ENCODE measurements at regions not wholly inside any gene's neighbourhood (a gene's known extent, or its start where the extent isn't known, plus 50 kb on each side); places are given as distances from the start of the nearest gene placed in this dataset.

DNA sequence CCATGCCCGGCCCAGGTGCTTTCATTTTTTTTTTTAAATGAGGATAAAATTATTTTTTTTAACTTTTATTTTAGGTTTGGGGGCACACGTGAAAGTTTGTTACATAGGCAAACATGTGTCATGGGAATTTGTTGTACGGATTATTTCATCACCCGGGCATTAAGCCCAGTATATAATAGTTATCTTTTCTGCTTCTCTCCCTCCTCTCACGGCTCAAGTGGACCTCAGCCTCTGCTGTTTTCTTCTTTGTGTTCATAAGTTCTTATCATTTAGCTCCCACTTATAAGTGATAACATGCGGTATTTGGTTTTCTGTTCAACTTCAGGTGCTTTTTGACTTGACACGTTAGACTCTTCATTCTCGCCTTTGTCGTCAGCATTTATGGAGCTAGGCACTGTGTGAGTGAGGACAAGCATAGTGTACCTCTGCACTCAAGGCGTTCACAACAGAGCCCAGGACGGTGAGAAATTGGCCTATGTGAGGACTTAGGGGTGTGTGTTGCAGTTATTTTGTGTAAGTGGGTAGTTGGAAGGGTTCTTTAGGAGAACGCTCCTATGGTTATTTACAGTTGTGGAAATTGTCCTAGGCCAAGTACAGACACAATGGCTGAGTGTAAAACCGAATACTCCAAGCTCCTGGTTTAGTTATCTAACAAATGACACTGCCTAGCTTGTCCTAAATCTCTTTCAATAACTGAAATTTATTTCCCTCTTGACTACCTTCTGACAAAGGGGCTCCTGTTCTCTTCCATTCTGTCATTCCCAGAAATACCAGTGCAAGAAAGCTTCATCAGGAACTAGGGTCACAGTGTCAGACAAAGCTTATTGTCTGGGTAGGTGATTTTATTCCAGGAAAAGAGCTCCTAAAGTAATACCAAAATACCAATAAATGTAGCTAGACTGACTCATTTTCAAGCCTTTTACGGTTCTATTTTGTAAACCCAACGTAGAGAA lies 200.5 kb upstream of the PRICKLE1 start:
- DNase-seq: peak; percentile 88

DNA sequence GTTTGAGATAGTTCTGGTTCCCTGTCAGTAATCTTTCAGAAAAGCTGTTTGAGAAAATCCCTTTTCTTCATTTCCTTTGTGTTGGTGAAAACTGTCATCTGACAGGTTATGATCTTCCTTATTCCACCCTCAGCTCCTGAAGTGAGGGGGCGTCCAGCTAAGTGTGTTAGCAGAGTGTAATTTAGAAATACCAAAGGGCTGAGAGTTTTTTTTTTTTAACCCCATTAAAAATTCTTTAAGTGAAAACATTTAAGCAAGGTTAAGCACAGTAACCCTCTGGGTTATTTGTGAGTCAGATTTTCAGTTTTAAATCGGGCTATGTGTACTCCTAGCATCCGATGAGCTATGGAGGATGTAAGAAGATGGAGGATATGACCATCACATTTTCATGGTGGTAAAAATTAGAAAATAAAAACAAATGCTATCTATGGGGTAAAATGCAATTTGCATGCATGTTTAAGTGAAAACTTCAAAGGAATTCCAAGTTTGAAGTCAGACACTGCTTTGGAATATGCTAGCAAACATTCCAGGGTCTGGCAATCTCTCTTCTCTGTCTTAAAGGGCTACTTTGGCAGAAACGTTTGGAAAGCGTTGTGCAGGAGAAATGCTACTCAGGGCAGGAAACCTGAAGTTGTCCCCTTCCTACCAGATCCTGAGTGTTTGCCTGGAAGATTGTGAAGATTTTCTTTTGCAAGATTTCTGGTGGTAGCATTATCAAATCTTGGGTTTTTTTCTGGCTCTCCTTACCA lies 197.0 kb upstream of the PRICKLE1 start:
- no peak for DNase-seq

DNA sequence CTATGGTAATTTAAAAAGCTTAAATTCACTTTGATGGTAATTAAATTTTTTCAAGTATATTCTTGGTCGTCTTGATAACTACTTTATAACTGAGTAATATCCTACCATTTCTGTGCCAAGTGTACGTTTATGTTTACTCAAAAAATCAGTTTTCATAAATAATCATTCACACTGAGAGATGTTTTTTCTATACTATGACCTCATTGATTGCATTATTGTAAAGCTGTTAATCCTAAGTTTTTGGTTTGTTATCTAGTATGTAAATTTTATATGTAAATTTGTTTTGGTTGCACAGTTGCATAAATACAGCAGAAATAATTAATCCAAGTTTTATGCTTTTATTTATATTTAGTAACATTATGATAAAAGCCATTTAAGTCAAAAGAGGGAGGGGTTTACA lies 196.4 kb upstream of the PRICKLE1 start:
- no peak for DNase-seq

DNA sequence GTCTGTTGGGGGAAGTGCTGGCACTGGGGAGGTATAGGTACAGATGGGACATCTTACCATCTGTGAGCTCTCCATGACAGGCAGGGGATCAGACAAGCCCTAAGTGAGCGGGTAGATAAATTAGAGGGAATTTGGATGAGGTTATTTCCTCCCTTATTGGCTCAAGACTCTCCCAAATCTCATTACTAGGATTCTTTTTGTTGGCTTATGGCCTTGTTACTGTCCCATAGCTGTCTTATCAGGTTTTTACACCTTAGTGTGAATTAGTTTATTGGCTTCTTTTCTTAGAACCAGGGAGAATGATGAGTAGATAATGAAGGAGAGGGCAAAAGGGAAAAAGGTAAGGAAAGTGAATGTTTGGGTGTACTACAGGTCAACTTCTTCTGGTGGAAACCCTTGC lies 191.1 kb upstream of the PRICKLE1 start:
- DNase-seq: no peak

DNA sequence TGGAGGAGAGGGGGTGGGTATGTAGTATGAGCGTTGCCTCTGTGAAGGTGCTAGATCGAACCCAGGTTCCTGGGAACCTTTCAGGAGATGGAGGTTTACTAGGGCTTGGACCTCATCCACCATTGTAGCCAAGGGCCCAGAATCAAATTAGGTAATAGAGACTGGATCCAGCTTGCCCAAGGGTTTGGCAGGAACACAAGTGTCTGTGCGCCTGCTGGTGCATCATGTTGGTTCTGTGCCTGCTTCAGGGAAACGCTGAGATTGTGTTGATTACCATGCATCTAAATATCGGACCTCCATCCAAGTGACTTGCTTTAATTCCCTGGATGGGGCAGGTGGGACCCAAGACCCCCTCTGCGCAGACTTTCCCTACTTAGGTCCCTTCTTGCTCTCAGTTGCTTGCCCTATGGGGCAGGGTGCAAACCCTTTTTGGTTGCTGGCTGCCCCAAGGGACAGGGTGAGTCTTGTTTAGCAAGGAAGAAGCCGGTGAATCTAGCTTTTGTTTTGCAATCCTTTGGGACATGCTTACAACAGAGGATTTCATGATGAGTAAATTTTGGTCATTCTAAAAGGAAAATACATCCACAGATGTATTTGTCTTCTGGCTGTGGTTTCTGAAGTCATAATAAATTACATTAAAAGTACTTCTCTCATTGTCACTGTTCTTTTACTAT lies 189.8 kb upstream of the PRICKLE1 start:
- no peak for DNase-seq

DNA sequence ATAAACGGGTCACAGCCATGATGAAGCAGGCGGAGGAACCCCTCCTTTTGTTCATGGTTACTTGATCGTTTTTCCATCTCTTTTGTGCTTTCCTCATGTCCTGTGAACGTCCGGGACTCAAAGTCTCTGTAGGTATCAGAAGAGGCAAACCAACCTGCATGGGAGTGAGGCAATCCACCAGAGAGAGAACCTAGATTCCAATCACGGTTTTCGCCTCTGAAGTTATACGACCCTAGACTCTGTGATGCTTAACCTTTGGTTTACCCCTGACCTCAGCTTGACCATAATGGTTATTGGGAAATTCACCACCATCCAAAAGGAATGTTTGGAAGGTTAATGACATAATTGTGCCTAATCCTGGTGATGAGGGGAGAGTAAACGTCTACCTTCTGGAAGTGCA lies 186.8 kb upstream of the PRICKLE1 start:
- DNase-seq: no peak

DNA sequence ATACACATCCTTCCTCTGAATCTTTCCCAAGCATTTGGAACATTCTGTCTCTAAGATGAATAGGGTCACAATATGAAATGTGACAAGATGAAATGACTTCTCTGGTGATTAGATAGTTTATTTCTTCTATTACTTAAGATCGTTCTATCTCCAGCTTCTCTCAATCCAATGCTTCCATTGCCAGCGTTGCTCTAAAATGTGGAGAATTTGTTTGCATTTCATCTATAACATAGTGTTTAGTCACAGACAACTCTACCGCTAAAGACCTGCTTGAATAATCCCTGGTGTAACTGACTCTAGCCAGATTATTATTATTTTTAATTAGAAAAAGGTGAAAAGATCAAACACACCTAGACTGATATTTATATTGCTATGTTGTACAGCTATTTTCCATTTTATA lies 184.7 kb upstream of the PRICKLE1 start:
- DNase-seq: no peak

DNA sequence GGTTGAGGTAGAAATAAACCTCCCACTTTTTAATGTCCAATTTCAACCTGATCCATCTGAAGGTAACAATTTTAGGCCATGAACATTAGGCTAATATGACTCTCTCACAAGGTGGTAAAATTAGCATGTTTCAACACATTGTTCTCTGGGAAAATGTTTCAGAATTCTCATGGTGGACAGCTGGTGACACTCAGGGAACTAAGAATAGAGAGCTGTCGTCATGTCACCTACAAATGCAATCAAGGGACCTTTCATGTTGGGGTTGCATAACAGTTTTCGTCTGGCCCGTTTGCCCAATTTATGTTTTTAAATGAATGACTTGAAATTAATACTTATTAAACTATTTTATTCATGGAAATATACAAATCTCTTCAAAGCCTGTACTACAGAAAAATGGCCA lies 180.7 kb upstream of the PRICKLE1 start:
- no peak for DNase-seq

DNA sequence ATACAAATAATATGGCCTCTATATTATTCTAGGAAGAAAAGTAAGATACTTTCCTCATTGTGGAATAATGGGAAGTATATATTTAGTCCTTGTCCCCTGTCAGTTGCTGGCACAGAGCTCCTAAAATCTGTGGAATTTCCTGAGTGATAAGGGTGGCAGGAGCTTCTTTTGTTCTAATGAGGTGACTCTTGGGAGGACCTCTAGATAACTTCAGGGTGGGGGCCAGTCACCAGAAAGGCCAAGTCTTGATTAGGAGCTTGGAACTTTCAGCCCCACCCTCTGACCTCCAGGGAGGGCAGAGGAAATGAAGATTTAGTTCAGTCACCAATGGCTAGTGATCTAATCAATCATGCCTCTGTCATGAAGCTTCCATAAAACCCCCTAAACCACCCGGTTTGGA lies 179.9 kb upstream of the PRICKLE1 start:
- DNase-seq: no peak

DNA sequence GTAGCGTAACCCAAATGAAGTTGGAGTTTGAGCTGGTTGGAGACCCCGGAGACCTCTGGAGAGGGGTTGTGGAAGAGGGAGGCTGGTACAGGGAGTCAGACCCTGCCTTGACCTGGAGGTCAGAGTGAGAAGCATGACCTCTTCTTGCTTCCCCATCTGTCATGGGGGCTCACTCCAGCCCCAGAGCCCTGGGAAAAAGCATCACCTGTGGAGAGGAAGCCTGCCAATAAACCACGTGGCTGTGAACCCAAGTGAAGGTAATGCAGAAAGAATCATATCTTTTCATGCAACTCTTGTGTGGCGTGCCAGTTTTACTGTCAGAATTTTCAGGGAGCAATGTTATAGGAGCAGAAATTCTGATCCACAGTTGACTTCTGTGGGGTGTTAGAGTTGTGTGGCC lies 178.5 kb upstream of the PRICKLE1 start:
- DNase-seq: no peak

DNA sequence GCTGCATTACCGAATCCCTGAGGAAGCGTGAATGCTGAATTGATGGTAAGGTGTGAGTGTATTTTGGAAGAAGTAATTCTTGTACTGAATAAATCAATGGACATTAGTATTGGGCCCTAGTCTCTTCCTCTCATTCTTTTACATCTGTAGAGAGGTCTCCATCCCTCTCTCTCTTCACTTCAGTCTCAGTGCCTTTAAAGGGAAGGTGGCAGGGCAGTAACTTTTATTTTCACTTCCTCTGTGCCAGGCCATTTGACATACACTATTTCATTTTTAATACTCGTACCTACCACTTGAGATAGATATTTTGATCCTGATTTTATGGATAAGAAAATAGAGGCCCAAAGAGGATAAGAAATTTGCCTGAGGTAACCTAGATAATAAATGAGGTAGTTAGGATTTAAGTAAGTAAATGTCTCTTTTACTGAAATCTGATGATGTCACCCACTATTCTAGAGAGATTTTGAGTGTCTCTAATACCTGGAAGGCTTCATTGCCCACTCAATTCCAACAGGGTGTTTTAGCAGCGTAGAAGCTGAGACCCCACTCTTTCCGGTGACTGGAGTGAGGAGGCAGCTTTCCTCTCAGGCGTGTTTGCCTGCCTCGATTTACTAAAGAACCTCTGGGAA lies 177.9 kb upstream of the PRICKLE1 start:
- DNase-seq: no peak

DNA sequence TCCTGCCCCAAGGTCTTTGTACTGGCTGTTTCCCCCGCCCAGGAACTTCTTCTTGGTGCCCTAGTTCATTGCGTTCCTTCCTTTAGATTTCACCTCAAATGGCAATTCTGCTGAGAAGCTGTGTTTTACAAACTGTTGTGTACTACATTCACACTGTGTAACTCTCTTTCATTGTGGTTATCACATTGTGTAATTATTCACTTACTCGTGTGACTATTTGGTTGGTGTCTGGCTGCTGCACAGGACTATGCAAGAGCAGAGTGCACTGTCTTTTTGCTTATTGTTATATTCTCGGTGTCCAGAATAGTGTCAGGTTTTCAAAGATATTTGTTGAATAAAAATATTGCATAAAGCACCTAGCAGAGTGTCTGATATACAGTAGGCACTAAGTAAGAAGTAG lies 177.2 kb upstream of the PRICKLE1 start:
- DNase-seq: no peak

DNA sequence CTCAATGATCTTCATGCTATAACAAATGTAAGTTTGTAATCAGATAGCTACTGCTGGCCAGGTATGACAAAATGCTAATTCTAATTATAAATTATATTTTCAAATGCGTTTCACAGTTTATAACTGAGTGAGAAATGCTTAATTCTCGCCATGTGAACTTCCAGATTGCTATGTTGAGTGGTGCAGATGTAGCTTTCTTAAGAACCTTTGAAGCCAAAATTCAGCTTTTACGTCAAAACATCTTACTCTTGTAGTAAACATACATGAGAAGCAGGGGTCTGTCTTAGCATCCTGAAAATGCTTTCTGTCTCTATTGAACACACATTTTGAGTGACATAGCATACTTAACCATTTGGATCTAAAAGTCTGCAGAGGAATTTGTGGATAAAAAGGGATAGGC lies 176.5 kb upstream of the PRICKLE1 start:
- no peak for DNase-seq

DNA sequence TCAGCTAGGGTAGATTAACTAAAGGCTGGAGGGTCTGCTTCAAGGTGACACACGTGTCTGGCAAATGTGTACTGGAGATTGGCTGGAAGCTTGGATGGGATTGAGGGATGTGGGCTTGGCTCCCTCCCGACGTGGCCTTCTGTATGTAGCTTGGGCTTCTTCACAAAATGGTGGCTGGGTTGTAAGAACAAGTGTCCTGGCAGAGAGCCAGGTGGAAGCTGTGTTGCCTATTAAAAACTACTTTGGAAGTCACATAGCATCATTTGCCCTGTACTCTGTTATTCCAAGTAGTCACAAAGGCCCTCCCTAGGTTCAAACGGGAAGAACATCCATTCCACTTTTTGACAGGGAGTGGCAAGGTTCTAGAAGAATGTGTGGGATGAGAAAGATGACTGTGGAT lies 174.1 kb upstream of the PRICKLE1 start:
- DNase-seq: no peak

DNA sequence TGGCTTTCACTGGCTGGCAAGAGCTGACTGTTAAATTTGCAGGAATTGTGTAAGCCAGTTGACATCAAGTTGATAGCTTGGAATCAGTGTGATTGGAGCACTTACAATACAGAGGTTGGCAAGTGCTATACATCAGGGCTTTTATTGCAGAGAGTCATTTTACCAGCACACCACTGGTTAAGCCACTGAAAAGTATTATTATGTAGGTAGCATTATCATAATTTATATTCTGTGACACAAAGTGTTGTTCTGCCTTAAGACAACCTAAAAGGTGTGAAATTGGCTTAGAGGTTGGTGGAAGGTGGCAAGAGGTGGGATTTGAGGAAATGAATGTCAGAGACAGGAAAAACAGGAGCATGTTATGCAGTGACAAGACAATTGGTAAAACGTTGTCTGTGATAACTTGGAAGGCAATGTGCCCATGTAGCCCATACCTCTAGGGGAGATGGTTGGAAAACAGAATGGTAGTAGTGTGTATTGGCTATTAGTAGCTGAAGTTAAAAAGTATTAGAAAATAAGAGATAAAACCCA lies 172.9 kb upstream of the PRICKLE1 start:
- DNase-seq: no peak

DNA sequence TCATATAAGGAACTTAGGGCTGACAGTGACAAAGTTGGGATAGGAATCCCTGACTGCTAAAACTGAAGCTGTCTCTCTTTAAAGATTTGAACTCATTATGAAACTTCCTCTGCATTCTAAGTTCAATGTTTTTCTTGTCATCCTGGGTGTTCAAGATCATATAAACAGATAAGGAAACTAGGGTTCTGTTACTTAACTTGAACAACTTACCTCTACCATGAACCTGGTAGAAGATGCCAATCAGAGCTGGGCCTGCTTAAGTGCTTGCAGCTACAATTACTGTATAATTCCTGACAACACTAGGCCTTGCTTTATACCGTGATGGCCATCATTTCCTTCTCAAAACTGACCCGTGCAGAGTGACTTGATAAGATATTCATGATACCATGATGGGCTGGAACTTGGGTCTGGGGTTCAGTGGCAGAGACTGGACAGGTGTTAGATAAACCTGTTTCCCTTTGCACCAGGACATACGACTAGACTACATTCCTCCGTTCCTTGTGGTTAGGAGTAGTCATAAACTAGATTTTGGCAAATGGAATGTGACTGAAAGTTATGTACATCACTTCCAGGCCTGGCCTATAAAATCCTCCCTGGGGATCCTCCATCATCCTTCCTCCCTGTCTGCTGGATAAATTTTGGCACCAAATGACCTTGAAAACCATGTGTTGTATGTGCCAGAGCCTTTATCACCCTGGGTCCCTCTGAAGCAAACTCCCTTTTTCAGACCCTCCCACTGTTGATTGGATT lies 172.2 kb upstream of the PRICKLE1 start:
- peak; percentile 36 for DNase-seq

DNA sequence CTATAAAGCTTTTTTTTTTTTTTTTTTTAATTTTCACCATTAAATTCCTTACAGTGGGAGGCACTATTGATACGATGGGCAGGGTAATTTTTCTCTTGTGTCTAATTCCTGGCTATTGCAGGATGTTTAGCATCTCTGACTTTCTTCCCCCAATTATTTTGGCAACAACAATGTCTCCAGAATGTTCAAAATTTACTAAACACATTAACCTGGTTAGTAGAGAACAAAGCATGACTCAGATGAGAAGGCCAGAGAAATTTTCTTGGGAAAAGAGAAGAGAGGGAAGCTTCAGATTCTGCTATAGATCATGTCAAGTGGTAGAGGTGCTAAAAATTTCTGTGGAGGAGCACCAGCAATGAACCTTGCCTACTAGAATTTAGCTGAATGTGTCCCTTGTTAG lies 171.5 kb upstream of the PRICKLE1 start:
- DNase-seq: no peak

DNA sequence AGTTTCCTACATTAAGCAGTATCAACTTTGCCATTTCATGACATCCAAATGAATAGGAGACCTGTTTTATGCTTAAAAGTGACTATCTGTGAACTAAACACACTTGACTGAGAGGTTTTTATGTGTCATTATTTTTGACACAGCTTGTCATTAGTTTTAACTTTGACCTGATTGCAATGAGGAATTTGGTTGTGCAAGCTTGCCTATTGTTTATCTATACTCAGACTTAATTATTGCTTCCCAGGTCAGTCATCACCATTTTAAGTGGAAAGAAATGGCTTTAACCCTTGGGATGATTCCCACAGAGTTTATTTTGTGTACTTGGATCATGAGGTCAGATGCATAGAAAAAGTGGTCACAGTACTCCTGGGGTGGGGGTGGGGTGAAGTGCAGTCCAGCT lies 171.0 kb upstream of the PRICKLE1 start:
- DNase-seq: no peak

DNA sequence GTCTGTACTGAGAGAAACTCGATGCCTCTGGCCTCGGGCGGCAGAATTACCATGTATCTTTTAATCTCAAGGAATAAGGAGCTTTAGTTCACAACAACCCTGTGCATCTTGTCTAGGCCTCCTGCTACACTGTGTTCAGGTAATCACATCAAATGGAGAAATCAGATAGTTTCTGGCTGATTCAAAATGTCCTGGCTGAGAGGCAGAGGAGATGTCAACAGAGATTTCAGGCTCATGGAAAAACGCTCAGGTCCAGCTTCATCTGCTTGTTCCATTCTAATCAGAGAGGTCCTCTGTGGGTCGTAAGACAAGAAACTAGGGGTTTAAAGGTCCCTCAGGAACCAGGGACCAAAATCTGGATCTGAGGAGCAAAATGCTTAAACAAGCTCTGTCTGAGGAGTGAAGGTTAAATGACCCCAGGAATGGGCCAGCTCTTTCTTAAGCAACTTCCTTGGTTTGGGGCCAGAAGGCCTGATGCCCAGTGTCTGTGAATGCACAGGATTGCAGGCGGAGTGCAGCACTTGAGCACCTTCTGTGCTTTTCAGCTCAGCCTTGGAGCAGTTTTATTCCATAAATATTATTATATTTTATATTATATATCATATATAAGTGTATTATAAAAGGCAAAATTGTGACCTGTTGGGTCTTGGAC lies 170.2 kb upstream of the PRICKLE1 start:
- peak; percentile 70 for DNase-seq

DNA sequence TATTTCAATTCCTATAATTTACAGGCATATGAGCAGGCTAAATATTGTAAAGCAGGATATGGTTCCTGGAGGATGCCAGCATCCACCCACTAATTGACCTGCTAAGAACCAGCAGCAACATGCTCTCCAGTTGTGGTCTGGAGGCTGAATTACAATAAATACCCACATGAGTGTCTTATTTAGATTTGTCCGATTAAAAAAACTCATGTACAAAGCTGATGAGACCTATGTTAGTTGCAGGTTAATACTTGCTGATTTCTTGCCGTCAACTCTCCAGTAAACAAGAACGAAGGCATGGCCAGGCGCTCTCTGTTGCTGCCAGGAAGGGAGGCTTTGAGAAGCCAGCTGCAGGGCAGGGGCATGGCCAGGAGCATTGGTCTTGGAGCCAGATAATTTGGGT lies 169.3 kb upstream of the PRICKLE1 start:
- DNase-seq: no peak

DNA sequence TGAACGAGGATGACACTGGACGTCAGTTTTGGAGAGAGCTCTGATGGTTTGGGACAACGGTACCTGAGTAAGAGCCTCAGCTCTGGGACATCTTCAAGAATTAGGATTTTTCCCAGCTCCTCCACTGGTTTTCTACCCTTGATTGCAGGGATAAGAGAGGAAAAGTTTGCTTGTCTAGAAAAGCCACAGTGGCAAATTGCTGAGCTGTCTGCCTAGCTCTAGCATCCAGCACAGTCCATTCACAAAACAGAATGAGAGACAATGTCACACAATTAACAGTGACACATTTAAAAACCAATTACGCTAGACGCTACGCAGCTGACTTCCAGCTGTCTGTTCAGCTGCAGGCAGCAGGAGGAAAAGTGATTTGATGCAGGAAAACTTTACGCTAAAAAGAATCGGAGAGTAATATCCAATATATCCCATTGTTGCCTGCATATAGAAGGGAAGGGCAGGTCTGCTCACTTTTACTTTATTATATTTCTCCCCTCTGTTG lies 168.1 kb upstream of the PRICKLE1 start:
- no peak for DNase-seq
